ENCODE measurements at regions not wholly inside any gene's neighbourhood (a gene's known extent, or its start where the extent isn't known, plus 50 kb on each side); places are given as distances from the start of the nearest gene placed in this dataset.

DNA sequence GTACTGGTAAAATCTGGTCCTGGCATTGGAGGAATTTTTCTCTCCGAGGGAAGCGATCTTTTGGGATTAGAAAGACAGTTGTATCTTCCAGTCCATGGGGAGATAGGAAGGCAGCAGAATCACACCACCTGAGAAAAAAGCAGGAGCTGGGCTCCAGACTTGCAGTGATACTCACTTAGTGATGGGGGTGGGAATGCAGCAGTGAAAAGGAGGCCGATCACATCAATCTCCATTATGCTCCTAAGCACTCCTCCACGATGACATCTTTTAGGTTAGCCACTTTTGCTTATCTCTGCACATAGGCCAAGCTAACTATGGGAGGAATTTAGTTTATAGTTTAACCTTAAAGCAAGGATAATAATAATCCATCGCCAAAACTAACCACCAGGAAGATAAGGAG is 219.0 kb downstream of the DMAC1 start:
- Histone ChIP-seq H3K4me2 (ENCODE audit: low read length) (no peak overlapping the region), H3K36me3 (replicated peaks; ENCODE audit: low read depth, low read length) (no peaks in the 10 kb centered on the region), H3K9ac (ENCODE audit: low read length) (no peak overlapping the region), H4K20me1 (ENCODE audit: insufficient read depth, low read length) (no peaks in the 10 kb centered on the region), H3K27ac (ENCODE audit: low read length) (no peak overlapping the region), H3K4me1 (ENCODE audit: low read length) (no peaks in the 10 kb centered on the region), H3K79me2 (ENCODE audit: low read length) (no peaks in the 10 kb centered on the region), H3K9me3 (ENCODE audit: insufficient read depth, low read length) (no peaks in the 10 kb centered on the region), H2AFZ (ENCODE audit: low read depth, low read length) (no peak overlapping the region), H3K4me3 (ENCODE audit: low read length) (no peak overlapping the region), H3K27me3 (ENCODE audit: low read depth, low read length) (no peaks in the 10 kb centered on the region)
- TF ChIP-seq, protein P1, sequence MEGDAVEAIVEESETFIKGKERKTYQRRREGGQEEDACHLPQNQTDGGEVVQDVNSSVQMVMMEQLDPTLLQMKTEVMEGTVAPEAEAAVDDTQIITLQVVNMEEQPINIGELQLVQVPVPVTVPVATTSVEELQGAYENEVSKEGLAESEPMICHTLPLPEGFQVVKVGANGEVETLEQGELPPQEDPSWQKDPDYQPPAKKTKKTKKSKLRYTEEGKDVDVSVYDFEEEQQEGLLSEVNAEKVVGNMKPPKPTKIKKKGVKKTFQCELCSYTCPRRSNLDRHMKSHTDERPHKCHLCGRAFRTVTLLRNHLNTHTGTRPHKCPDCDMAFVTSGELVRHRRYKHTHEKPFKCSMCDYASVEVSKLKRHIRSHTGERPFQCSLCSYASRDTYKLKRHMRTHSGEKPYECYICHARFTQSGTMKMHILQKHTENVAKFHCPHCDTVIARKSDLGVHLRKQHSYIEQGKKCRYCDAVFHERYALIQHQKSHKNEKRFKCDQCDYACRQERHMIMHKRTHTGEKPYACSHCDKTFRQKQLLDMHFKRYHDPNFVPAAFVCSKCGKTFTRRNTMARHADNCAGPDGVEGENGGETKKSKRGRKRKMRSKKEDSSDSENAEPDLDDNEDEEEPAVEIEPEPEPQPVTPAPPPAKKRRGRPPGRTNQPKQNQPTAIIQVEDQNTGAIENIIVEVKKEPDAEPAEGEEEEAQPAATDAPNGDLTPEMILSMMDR (IDR thresholded peaks at IDR 0.05; ENCODE audit: low read depth, low read length) = no peak
- TF ChIP-seq EZH2phosphoT487 (IDR thresholded peaks at IDR 0.05; ENCODE audit: low read depth) = no peak

DNA sequence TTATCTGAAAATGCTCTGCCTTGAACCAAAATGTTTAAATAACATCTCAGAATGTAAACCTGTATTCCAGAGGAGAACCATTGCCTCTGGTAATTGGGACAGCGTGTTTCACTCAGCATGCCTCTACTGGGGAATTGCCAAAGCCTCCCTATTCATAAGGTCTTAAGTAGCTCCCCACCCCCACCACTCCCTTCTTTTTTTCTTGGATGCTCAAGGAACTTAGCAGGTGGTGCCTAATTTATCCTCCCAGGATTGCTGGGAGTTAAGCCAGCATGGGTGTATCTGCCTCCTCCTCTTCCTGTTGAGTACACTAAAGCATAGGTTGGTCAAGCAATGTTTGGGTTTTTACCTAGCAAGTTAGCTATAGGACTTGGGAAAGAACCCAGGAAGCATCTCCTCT is 220.2 kb downstream of the DMAC1 start:
- H3K4me1 ChIP-seq (ENCODE audit: low read length) = no peaks in the 10 kb centered on the region
- H3K9ac ChIP-seq (ENCODE audit: low read length) = no peak overlapping the region
- no peaks in the 10 kb centered on the region for H3K36me3 ChIP-seq (replicated peaks; ENCODE audit: low read depth, low read length)
- no peaks in the 10 kb centered on the region for H3K27me3 ChIP-seq (ENCODE audit: low read depth, low read length)
- no peak overlapping the region for H3K27ac ChIP-seq (ENCODE audit: low read length)
- TF ChIP-seq, protein P1 (IDR thresholded peaks at IDR 0.05; ENCODE audit: low read depth, low read length) = no peak
- TF ChIP-seq EZH2phosphoT487 (IDR thresholded peaks at IDR 0.05; ENCODE audit: low read depth) = no peak
- no peak overlapping the region for H3K4me2 ChIP-seq (ENCODE audit: low read length)
- H2AFZ ChIP-seq (ENCODE audit: low read depth, low read length) = no peak overlapping the region
- H3K79me2 ChIP-seq (ENCODE audit: low read length) = no peaks in the 10 kb centered on the region
- no peaks in the 10 kb centered on the region for H3K9me3 ChIP-seq (ENCODE audit: insufficient read depth, low read length)
- no peak overlapping the region for H3K4me3 ChIP-seq (ENCODE audit: low read length)
- no peaks in the 10 kb centered on the region for H4K20me1 ChIP-seq (ENCODE audit: insufficient read depth, low read length)

DNA sequence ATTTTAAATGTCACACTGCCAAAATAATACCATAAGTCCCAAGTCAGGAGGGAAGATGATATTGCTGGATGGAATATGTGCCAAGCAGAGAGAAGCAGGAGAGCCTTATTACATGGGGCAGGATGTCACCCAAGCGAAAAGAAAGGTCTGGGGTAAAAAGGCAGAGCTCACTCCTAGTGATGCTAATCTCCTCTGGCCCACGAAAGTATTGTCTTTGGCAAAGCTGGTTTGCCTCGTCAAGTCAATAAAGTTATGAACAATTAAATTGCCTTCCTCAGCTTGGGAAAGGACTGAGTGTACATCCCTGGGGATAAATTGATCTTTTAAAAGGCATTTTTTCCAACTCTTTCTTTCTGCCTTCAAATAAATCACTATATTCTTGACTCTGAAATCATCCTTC is 220.6 kb downstream of the DMAC1 start:
- no peaks in the 10 kb centered on the region for H3K36me3 ChIP-seq (replicated peaks; ENCODE audit: low read depth, low read length)
- H3K4me2 ChIP-seq (ENCODE audit: low read length) = no peak overlapping the region
- H3K79me2 ChIP-seq (ENCODE audit: low read length) = no peaks in the 10 kb centered on the region
- H2AFZ ChIP-seq (ENCODE audit: low read depth, low read length) = no peak overlapping the region
- H3K4me1 ChIP-seq (ENCODE audit: low read length) = no peaks in the 10 kb centered on the region
- no peak overlapping the region for H3K27ac ChIP-seq (ENCODE audit: low read length)
- H3K9me3 ChIP-seq (ENCODE audit: insufficient read depth, low read length) = no peaks in the 10 kb centered on the region
- H4K20me1 ChIP-seq (ENCODE audit: insufficient read depth, low read length) = no peaks in the 10 kb centered on the region
- TF ChIP-seq, protein P1 (IDR thresholded peaks at IDR 0.05; ENCODE audit: low read depth, low read length) = no peak
- no peak for TF ChIP-seq EZH2phosphoT487 (IDR thresholded peaks at IDR 0.05; ENCODE audit: low read depth)
- H3K4me3 ChIP-seq (ENCODE audit: low read length) = no peak overlapping the region
- no peaks in the 10 kb centered on the region for H3K27me3 ChIP-seq (ENCODE audit: low read depth, low read length)
- H3K9ac ChIP-seq (ENCODE audit: low read length) = no peak overlapping the region

DNA sequence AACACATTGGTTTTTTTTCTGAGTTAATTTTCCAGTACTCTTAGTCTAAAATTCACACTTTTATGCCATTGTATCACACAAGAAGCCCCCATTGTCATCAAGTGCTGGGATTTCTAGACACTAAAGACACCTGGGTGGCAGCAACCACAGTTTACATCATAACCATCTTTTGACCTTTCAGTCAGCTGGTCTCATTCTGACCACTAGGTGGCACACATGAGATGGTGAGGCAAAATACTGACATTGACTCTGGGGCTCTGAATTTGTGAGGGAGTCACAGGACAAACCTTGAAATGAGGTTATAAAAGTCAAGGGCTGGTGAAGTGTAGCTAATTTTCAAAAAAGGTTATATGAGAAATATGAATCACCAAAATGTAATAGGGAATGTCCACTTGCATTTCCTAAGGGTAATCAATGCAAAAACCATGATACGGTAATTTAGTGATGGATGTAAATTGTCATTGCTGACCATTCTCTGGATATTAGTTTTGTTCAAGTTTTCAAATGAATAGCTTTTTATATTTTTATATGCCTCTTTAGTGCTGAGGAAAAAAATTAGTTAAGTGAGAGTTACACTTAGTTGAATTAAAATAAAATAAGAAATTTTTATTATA is 229.4 kb downstream of the DMAC1 start:
- no peak overlapping the region for H2AFZ ChIP-seq (ENCODE audit: low read depth, low read length)
- H3K9me3 ChIP-seq (ENCODE audit: insufficient read depth, low read length) = no peaks in the 10 kb centered on the region
- no peaks in the 10 kb centered on the region for H3K4me1 ChIP-seq (ENCODE audit: low read length)
- no peaks in the 10 kb centered on the region for H3K79me2 ChIP-seq (ENCODE audit: low read length)
- H3K27me3 ChIP-seq (ENCODE audit: low read depth, low read length) = peaks cover 6% of the 10 kb centered on the region; the same call in 1 of the 2 replicates
- TF ChIP-seq, protein P1 (IDR thresholded peaks at IDR 0.05; ENCODE audit: low read depth, low read length) = peak; percentile 90
- TF ChIP-seq EZH2phosphoT487 (IDR thresholded peaks at IDR 0.05; ENCODE audit: low read depth) = no peak
- H3K27ac ChIP-seq (ENCODE audit: low read length) = no peak overlapping the region
- no peak overlapping the region for H3K4me2 ChIP-seq (ENCODE audit: low read length)
- H3K4me3 ChIP-seq (ENCODE audit: low read length) = no peak overlapping the region
- H4K20me1 ChIP-seq (ENCODE audit: insufficient read depth, low read length) = no peaks in the 10 kb centered on the region
- H3K36me3 ChIP-seq (replicated peaks; ENCODE audit: low read depth, low read length) = no peaks in the 10 kb centered on the region
- H3K9ac ChIP-seq (ENCODE audit: low read length) = no peak overlapping the region

All from OCI-LY3 (cell line).